Neural cell (in vitro differentiated cells): ENCODE measurements at regions not wholly inside any gene's neighbourhood (a gene's known extent, or its start where the extent isn't known, plus 50 kb on each side); places are given as distances from the start of the nearest gene placed in this dataset.

Experiments
- CTCF ChIP-seq: fragments of 450-650 bp; IDR thresholded peaks from 2 replicates; pipeline ENCODE4 v1.5.1; 2014; ENCODE audit warnings: antibody characterized with exemption, mild to moderate bottlenecking, moderate library complexity; ENCODE audit not compliant: poor library complexity, severe bottlenecking
- MXI1 ChIP-seq: fragments of 450-650 bp; conservative IDR thresholded peaks from 2 replicates; pipeline ENCODE4 v1.6.1; 2014; ENCODE audit warnings: antibody characterized with exemption, mild to moderate bottlenecking; ENCODE audit not compliant: poor library complexity, severe bottlenecking
- TAF1 ChIP-seq: IDR thresholded peaks from 2 replicates; pipeline ENCODE4 v1.6.1; 2012; ENCODE audit warnings: low read depth

GRCh38 chr5:155815248-155815647 lies 511.7 kb upstream of the SGCD start:
- TF ChIP-seq CTCF, result no peak
- no peak for TF ChIP-seq MXI1
- TF ChIP-seq TAF1, result no peak
